RWPE1 (cell line): ENCODE measurements at regions not wholly inside any gene's neighbourhood (a gene's known extent, or its start where the extent isn't known, plus 50 kb on each side); places are given as distances from the start of the nearest gene placed in this dataset.

ENCODE experiments used
- CTCF ChIA-PET: fragments of 350-600 bp; sonication (Branson Sonifier 250); formaldehyde crosslinking; extraction: SDS; loops from one replicate; lab custom pipeline; 2021; lab: Yijun Ruan, JAX
- POLR2A ChIA-PET: fragments of 400-600 bp; formaldehyde crosslinking; extraction: SDS; loops from one replicate; lab custom pipeline; 2020; ENCODE audit warnings: antibody characterized with exemption; ENCODE audit not compliant: low non-redundant PET; lab: Yijun Ruan, JAX
- DNase-seq: peaks from one replicate; pipeline ENCODE4 v3.0.0; 2012; ENCODE audit warnings: low spot score
- H3K27ac ChIP-seq: fragments of 450-650 bp; 2 replicates; pipeline ENCODE4 v1.5.1; 2017
- CTCF ChIP-seq: fragments of 450-650 bp; conservative IDR thresholded peaks from 2 replicates; pipeline ENCODE4 v1.5.1; 2017; ENCODE audit warnings: low read depth, mild to moderate bottlenecking

DNA sequence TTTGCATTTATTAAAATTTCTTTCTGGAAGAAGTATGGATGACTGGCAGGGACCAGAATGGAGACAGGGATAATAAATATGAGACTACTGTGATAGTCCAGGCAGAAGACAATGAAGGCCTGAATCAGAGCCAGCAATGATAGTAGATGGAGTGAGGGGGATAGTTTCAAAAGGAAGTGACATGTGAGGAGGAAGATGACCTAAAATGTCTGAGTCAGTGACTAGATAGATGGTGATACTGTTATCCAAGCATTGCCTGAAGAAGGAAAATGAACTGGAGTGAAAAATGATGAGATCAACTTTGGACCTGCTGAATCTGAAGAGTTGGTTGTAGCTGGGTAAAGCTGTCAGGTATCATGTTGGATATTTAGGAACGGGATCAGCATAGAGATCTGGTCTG lies 158.3 kb upstream of the KLF7 start:
- no peak for TF ChIP-seq CTCF
- no peak overlapping the region for H3K27ac ChIP-seq
- CTCF ChIA-PET: no interaction called here
- DNase-seq: no peak
- POLR2A ChIA-PET: no interaction called here

DNA sequence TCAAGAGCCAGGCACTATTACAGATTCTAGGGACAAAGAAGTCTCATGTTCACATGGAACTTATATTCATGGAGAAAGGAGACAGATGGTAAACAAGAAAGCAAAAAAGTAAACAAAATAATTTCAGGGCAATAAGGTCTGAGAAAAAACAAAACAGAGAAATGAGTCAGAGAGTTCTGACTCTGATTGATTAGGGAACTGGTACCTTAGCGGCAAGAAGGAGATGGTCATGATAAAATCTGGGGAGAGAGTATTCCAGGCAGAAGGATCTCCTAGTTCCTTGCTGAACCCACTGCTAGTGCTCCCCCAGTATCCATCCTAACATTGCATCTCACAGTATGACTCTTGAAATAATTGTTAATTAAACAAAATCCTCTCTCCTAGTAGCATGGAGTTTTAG lies 161.8 kb upstream of the KLF7 start:
- no peak for DNase-seq
- no peak for TF ChIP-seq CTCF
- CTCF ChIA-PET: no interaction called here
- H3K27ac ChIP-seq: no peak overlapping the region
- POLR2A ChIA-PET: no interaction called here

DNA sequence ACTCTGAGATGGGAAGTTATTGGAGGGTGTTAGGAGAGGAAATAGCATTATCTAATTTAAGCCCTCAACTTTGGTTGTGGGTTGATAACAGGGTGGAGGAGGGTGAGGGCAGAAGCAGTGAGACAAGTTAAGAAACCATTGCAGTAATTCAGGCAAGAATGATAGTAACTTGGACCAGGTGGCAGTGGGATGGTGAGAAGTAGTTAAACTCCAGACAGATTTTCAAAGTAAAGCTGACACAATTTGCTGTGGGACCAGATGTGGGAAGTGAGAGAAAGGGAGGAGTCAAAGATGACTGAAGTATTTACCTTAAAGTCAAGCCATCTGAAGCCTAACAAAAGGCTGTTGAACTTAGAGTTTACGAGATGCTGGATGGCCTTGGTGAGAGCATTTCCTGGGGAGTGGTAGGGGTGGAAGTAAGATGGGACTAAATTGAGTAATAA lies 163.2 kb upstream of the KLF7 start:
- POLR2A ChIA-PET: no interaction called here
- CTCF ChIA-PET: interaction anchor here (0.6 to 0.7 kb wide), 2 partner anchors 61 to 149 kb away, joined by 3 read pairs; no protein-coding TSS in a partner anchor
- no peak overlapping the region for H3K27ac ChIP-seq
- no peak for TF ChIP-seq CTCF
- no peak for DNase-seq

GRCh38 chr2:207330912-207331311 lies 165.2 kb upstream of the KLF7 start:
- CTCF ChIA-PET: interaction anchor here (0.6 kb wide), 1 partner anchor 18 kb away, joined by 3 read pairs; no protein-coding TSS in a partner anchor
- POLR2A ChIA-PET: interaction anchor here (0.5 to 1.0 kb wide), 2 partner anchors 28 to 165 kb away, joined by 3 read pairs; partner anchors contain the start of gene KLF7
- peak overlapping the region; percentile 77 for H3K27ac ChIP-seq
- DNase-seq: peak; percentile 84
- no peak for TF ChIP-seq CTCF

- no peak for TF ChIP-seq CTCF
- DNase-seq: no peak
- no peak overlapping the region for H3K27ac ChIP-seq
- ChIA-PET POLR2A (no interaction called here), CTCF (no interaction called here)
These were observed 165.9 kb upstream of the KLF7 start for GRCh38 chr2:207331674-207332073.

DNA sequence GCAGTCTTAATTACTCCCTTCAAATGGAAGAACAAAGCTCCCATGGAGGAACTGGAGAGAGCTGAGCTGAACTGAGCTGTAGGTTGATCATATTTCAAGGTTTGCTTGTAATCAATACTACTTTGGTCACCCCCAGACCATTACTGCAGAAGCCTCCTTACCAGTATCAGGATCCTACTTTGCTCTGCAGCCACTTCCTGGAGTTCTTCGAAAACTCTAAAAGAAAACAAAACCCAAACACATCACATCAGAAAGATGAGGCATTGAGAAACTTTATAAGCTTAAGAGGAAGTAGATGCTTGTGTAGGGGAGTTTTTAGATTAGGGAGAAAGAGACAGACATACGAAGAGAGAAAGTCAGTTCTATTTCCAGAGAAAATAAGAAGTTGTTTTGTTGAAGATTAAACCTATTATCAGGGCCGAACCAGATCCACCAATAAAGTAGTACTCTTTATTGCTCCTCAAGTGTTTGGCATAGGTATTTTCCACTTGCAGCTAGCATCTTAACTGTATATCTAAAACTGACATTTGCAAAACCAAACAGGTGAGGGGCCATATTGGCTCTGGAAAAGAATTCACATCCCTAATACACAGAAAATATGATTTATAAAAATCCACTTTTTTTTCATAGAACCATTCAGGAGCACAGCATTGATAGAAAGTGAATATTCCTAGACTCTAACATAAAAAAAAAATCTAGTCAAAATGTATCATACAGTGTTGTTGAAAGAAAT lies 166.9 kb upstream of the KLF7 start:
- CTCF ChIA-PET: no interaction called here
- no peak for DNase-seq
- POLR2A ChIA-PET: no interaction called here
- no peak for TF ChIP-seq CTCF
- H3K27ac ChIP-seq: no peak overlapping the region
